ENCODE measurements at regions not wholly inside any gene's neighbourhood (a gene's known extent, or its start where the extent isn't known, plus 50 kb on each side); places are given as distances from the start of the nearest gene placed in this dataset.
"Not testable (repeated sequence)": the region's sequence is repeated elsewhere in the genome, so short reads cannot be mapped to it uniquely, and the experiment has no call there.

DNA sequence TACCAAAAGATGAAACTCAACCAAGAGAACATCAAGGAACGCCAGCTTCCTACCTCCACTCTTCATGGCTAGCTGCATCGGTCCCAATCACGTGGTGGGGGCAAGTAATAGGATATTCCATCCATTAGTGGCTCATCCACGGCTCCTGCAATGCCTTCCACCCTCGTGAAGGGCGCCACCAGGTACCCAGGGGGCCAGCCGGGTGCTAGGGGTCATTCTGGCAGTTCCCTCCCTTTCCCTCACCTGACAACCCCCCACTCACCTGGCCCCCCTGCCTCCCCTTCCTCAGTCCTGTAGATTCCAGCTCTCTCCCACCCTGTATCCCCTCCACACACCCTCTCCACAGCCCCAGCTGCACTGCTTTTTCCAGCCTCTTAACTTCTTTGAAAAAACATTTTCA is 161.9 kb downstream of the URI1 start:
- DNase-seq (ENCODE audit: low spot score) = no peak

- DNase-seq (ENCODE audit: low spot score) = no peak
Measured at GRCh38 chr19:30105316-30105715, 163.3 kb downstream of the URI1 start.

DNA sequence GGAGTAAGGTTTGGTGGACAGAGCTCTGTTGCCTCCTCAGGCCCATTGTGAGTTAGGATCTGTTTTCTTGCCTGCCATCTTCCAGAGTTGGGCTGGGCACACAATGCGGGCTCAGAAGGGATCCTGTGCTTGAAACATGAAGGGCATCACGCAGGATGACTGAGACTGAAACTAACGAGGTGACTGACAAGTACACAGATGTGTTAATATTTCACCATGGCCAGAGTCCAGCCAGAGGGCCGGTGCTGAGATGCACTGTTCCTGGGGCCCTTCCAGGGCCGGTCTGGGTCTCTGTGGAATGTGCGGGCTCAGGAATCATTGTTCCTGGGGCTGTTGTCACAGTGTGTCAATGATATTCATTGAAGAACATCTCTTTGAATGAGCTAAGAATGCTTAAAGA is 163.7 kb downstream of the URI1 start:
- DNase-seq (ENCODE audit: low spot score) = no peak

DNA sequence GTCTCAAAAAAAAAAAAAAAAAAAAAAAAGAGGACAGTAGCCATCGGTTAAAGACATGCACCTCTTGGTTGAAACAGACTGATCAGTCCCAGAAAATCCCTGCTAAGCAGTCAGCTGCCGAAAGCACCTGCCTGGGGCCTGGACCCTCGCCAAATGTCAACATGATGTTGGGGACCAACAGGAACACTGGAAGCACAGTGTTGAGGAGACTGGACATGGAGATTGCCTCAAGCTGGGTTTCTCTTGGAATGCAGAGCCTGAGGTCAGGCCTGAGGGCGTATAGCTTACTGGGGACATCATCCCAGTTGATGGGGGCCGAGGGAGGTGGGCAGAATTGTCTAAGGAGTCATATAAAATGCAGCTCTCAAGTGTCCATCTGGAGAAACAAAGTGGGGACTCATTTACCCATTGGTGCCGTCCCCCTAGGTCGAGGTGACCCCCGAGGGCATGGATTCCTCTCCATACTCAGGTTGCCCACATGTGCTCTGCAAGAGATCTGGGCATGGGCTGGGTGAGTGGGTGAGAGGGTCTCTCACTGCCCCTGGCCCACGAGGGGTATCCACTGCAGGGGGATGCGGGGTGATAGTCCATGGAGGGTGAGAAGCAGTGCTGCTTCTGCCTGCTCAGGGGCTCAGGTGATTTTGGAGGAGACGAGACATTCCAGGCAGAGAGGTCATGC is 164.5 kb downstream of the URI1 start:
- DNase-seq (ENCODE audit: low spot score) = no peak

- DNase-seq (ENCODE audit: low spot score) = no peak
Measured at GRCh38 chr19:30107251-30107650, 165.2 kb downstream of the URI1 start.

GRCh38 chr19:30109565-30109964 is 167.5 kb downstream of the URI1 start:
- DNase-seq (ENCODE audit: low spot score) = no peak

- no peak for DNase-seq (ENCODE audit: low spot score)
Measured at GRCh38 chr19:30111021-30111855, 169.2 kb downstream of the URI1 start.

- DNase-seq (ENCODE audit: low spot score) = no peak
Measured at GRCh38 chr19:30112171-30112570, 170.1 kb downstream of the URI1 start.

DNA sequence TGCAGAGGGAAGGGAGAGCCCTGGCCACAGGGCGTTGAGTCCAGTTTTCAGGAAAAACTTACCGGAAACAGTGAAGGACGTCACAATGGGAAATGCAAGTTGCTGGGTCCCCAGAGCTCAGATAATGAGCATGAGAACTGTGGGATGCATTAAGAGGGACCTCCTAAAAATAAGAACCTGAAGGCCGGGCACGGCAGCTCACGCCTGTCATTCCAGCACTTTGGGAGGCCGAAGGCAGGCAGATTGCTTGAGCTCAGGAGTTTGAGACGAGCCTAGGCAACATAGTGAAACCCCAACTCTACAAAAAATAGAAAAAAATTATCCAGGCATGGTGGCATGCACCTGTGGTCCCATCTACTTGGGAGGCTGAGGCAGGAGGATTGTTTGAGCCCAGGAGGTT is 170.6 kb downstream of the URI1 start:
- DNase-seq (ENCODE audit: low spot score) = no peak

DNA sequence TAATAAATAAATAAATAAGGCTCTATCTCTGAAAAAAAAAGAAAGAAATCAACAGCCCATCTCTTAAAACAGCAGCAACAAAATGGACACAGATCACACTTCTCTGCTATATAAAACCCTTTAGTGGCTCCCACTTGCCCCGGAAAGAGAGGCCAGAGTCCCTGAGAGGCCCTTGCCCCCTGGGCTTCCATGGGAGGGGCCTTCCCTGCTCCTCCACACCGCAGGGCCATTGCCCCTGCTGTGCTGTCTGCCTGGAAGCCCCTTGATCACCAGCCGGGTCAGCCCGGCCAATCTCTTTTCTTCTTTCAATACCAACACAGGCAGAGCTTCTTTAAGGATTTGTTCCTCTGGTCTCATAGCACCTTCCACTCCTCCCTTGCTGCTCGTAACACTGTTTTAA is 171.1 kb downstream of the URI1 start:
- no peak for DNase-seq (ENCODE audit: low spot score)

- not testable (repeated sequence) for DNase-seq (ENCODE audit: low spot score)
Measured at GRCh38 chr19:30114095-30114494, 172.1 kb downstream of the URI1 start.

DNA sequence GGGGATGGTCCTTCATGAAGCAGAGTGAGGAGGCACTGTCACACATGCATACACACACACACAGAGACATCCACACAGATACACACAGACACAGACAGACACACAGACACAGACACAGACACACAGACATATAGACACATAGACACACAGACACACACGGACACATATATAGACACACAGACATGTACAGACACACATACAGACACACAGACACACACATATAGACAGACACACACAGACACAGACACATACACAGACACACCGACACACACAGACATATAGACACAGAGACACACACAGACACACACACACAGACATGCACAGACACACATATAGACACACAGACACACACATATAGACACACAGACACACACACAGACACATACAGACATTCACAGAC is 173.9 kb downstream of the URI1 start:
- DNase-seq (ENCODE audit: low spot score) = no peak

DNA sequence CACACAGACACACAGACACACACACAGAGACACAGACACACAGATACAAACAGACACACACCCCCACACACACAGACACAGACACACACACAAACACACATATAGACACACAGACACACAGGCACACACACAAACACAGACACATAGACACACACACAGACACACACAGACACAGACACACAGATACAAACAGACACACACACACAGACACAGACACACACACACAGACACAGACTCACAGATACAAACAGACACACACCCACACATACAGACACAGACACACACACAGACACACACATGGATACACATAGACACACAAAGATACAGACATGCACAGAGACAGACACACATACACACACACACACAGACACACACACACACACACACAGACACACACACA is 174.5 kb downstream of the URI1 start:
- no peak for DNase-seq (ENCODE audit: low spot score)

- DNase-seq (ENCODE audit: low spot score) = no peak
Measured at GRCh38 chr19:30116984-30117555, 175.0 kb downstream of the URI1 start.

- DNase-seq (ENCODE audit: low spot score) = no peak
Measured at GRCh38 chr19:30117636-30118145, 175.7 kb downstream of the URI1 start.

DNA sequence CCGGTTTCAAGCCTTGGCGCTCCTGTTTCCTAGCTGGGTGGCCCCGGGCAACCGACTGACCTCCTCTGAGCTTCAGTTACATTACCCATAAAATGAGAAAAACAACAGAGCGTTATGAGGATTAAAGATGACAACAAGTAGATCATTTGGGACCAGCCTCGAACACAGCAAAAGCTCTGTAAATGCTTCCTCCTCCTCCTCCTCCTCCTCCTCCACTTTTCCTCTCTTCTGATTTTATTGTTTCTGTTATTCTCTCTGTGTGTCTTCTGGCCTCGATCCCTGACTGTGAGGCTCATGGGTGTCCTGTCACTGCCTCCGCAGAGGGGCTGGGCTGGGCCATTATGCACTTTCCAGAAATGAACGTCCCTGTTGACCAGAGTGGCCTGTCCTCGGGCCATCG is 176.2 kb downstream of the URI1 start:
- no peak for DNase-seq (ENCODE audit: low spot score)

DNA sequence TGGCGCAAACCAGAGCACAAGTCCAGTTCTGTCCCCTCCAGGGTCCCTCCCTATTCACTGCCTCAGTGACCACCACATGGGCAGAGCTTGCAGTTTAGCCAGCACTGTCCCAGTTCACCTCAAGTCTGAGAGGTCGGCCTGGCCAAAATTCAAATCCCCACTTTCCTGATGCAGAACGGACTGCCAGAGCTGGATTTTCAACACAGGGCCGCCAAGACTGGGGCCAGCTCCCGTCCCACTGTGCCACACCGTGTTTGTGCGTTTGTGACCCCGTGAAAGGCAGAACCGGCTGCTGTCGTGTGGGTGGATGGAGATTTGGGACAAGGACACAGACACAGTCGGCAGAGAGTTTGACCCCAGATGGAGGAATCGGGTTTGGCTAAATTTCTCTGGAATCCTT is 176.7 kb downstream of the URI1 start:
- no peak for DNase-seq (ENCODE audit: low spot score)

DNA sequence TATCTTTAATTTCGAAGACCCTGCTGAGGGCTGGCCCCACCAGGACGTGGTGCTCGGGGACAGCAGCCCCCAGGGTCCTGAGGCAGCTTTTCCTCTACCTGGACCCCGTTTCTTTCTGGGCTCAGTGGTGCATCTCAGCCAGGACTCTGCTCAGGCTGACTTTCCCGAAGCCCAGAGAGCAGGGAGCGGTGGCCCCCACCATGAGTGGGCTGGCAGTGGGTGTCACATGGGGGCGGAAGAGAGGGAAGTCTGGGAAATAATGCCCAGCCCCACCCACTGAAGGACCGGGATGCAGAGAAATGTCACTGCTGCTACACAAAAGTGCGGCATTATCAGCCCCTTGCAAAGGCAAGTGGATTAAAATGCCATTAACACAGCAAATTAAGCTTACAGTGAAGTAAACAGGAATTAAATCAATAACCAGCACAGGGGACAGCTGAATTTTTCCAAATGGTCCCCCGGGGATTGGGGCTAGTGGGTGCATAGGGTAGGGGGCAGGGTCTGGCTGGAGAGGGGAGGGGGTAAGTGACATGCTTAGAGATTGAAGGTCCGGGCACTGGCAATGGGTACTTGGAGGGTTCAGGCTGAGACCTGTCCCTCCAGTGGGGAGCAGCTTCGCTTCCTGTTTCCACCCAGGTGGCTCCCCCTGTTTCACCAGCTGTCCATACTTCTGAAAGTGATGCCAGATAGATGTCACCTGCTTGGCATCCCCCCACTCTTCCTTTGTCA is 177.3 kb downstream of the URI1 start:
- no peak for DNase-seq (ENCODE audit: low spot score)

DNA sequence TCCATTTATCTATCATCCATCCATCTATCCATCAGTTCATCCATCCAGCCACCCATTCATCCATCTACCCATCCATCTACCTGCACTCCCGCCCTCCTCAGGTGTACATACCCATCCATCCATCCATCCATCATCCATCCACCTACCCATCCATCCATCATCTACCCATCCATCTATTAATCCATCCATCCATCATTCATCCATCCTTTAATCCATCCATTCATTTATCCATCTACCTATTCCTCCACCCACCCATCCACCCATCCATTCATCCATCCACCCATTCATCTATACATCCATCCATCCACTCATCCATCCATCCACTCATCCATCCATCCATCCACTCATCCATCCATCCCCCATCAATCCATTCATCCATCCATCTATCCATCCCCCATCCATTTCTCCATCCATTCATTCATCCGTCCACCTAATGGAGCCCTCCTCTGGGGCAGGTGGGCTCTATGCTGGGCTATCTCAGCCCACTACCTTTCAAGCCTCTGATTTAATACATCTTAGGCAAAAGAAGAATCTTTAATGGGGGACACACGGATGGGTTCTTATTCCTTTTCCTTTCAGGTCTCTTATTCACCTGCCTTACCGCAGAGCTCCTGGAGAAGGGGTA is 178.9 kb downstream of the URI1 start:
- DNase-seq (ENCODE audit: low spot score) = no peak

GRCh38 chr19:30122431-30122830 is 180.4 kb downstream of the URI1 start:
- DNase-seq (ENCODE audit: low spot score) = no peak

DNA sequence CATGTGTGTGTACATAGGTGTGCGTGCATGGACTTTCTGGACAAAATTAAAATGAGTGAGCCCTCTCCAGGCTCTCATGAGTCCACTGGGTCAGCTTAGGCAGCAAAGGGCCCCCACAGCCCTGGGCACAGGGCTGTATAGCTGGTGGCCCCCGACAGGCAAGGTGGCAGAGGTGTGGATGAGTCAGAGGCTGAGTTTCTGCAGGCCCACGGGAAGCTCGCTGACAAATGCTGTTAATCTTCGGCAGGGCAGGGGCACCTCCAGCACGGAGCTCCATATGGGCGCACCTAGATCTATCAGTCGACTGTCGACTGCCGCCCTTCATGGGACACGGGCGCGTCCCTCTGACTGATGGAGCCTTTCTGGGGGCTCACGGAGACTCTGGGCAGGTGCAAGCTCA is 181.1 kb downstream of the URI1 start:
- no peak for DNase-seq (ENCODE audit: low spot score)

DNA sequence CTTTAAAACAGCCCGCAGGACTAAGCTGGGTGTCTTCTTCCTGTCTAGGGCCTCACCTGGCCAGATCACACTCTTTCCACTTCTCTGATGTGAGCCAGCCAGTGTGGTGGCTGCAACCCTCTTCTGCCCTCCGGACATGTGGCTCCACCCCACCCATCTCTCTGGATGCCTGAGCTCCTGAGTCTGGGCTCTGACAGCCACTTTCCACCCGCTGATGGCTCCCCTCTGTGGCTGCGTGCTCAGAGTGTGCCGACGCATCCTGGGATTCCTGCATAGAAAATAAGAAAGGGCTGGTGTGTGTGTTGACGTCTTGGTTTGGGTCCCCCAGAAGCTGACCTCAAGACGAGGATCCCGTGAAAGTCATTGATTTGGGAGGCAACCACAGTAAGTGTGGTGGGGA is 181.6 kb downstream of the URI1 start:
- DNase-seq (ENCODE audit: low spot score) = no peak
